ENCODE measurements at regions not wholly inside any gene's neighbourhood (a gene's known extent, or its start where the extent isn't known, plus 50 kb on each side); places are given as distances from the start of the nearest gene placed in this dataset.

GRCh38 chr2:215684448-215685237 lies 248.8 kb upstream of the FN1 start (continued):
- TF ChIP-seq E2F8 (IDR thresholded peaks at IDR 0.05; ENCODE audit: low read depth, partially characterized antibody) (no peak), MECOM (CRISPR knock-in tag; IDR thresholded peaks at IDR 0.05) (peak; percentile 81)

DNA sequence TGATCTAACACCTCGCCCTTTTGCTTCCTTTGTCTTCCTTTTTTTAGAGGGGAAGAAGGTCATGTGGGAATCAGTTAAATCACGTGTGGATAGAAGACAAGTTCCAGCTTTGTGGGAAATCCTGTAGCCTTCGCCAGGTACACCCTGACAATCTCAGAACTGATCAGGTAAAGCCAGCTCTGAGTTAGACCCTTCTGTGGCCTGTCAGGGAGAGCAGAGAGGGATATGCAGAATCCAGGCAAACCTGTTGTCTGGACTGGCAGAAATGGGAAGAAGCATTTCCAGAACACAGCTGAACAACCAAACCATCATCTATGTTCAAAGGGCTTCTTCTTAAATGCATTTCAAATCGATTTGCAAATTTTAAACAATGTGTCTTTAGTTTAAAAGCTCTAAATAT lies 247.4 kb upstream of the FN1 start:
- FAIRE-seq (no peak), ATAC-seq (no peak), DNase-seq (ENCODE audit: extremely low read depth in 1 of 4, low spot score in 3 of 4) (no peak)
- H3K9me1 ChIP-seq (ENCODE audit: control insufficient read depth, insufficient read depth, low read length) = no peaks in the 10 kb centered on the region
- H3K9me3 ChIP-seq (replicated peaks; ENCODE audit: control insufficient read depth, insufficient read depth, low read depth, low read length) = no peaks in the 10 kb centered on the region
- no peaks in the 10 kb centered on the region for H3K4me1 ChIP-seq (replicated peaks in 1 of 2; ENCODE audit: control insufficient read depth in 2 of 2, insufficient read depth in 2 of 2, low read length in 2 of 2)
- H3K27ac ChIP-seq (ENCODE audit: extremely low read depth, low read depth, low read length) = no peak overlapping the region
- no peak overlapping the region for H3K4me2 ChIP-seq (ENCODE audit: insufficient read depth, low read length)
- TF ChIP-seq KLF6 (CRISPR knock-in tag; IDR thresholded peaks at IDR 0.05; ENCODE audit: borderline replicate concordance) = no peak
- TF ChIP-seq, protein P1, sequence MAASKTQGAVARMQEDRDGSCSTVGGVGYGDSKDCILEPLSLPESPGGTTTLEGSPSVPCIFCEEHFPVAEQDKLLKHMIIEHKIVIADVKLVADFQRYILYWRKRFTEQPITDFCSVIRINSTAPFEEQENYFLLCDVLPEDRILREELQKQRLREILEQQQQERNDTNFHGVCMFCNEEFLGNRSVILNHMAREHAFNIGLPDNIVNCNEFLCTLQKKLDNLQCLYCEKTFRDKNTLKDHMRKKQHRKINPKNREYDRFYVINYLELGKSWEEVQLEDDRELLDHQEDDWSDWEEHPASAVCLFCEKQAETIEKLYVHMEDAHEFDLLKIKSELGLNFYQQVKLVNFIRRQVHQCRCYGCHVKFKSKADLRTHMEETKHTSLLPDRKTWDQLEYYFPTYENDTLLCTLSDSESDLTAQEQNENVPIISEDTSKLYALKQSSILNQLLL (CRISPR knock-in tag; IDR thresholded peaks at IDR 0.05; ENCODE audit: borderline replicate concordance) = no peak
- no peak for TF ChIP-seq TAF7 (tag; IDR thresholded peaks at IDR 0.05)
- TF ChIP-seq, protein P2, sequence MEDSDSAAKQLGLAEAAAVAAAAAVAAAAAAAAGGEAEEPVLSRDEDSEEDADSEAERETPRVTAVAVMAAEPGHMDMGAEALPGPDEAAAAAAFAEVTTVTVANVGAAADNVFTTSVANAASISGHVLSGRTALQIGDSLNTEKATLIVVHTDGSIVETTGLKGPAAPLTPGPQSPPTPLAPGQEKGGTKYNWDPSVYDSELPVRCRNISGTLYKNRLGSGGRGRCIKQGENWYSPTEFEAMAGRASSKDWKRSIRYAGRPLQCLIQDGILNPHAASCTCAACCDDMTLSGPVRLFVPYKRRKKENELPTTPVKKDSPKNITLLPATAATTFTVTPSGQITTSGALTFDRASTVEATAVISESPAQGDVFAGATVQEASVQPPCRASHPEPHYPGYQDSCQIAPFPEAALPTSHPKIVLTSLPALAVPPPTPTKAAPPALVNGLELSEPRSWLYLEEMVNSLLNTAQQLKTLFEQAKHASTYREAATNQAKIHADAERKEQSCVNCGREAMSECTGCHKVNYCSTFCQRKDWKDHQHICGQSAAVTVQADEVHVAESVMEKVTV (CRISPR knock-in tag; IDR thresholded peaks at IDR 0.05) = no peak
- no peak for TF ChIP-seq KLF1 (tag; IDR thresholded peaks at IDR 0.05)
- no peak for TF ChIP-seq ZNF311 (CRISPR knock-in tag; IDR thresholded peaks at IDR 0.05)
- no peak for TF ChIP-seq ZNF57 (CRISPR knock-in tag; IDR thresholded peaks at IDR 0.05)
- TF ChIP-seq PHF20 (IDR thresholded peaks at IDR 0.05; ENCODE audit: partially characterized antibody) = no peak
- TF ChIP-seq RBM22 (IDR thresholded peaks at IDR 0.05; ENCODE audit: low read depth, low read length, poor library complexity, severe bottlenecking) = no peak
- ChIA-PET POLR2A (no interaction called here), CTCF (ENCODE audit: low intra/inter-chr PET ratio) (no interaction called here)
- no peaks in the 10 kb centered on the region for H3K36me3 ChIP-seq (ENCODE audit: control insufficient read depth, insufficient read depth, low read length)
- H2AFZ ChIP-seq (ENCODE audit: low read depth, low read length) = no peak overlapping the region
- no TSS peak for BruUV-seq (replicated peaks)
- intact Hi-C loops (cut with micrococcal nuclease) = no loop called here
- WGBS (ENCODE audit: insufficient coverage, low coverage, missing lambda C conversion rate) = 52% methylated on average over 4 of the region's 4 CpGs
- in situ Hi-C loops (cut with MboI) = no loop called here
- H3K79me2 ChIP-seq (ENCODE audit: control insufficient read depth, insufficient read depth, low read length) = no peaks in the 10 kb centered on the region
- no peaks in the 10 kb centered on the region for H4K20me1 ChIP-seq (replicated peaks; ENCODE audit: control insufficient read depth, insufficient read depth, low read length)
- no peak overlapping the region for H3K4me3 ChIP-seq
- H3K27me3 ChIP-seq (ENCODE audit: control insufficient read depth in 2 of 2, insufficient read depth in 2 of 2, low read length in 2 of 2) = no peaks in the 10 kb centered on the region
- H3K9ac ChIP-seq (ENCODE audit: insufficient read depth in 1 of 2, low read depth in 2 of 2, low read length in 2 of 2) = no peak overlapping the region
